GM12865 (cell line): ENCODE measurements at regions not wholly inside any gene's neighbourhood (a gene's known extent, or its start where the extent isn't known, plus 50 kb on each side); places are given as distances from the start of the nearest gene placed in this dataset.

ENCODE experiments used
- DNase-seq: peaks from one replicate; pipeline ENCODE4 v3.0.0; 2010; ENCODE audit warnings: low read depth
- H3K4me3 ChIP-seq: 2 replicates; pipeline ENCODE4 v1.5.1; 2011; ENCODE audit warnings: mild to moderate bottlenecking, low read depth, low read length, control low read depth
- CTCF ChIP-seq: IDR thresholded peaks from 2 replicates; pipeline ENCODE4 v1.5.1; 2011; ENCODE audit warnings: low read length, control low read depth, low read depth, inconsistent platforms; ENCODE audit not compliant: insufficient read depth; ENCODE audit errors: missing control alignments

- no peak overlapping the region for H3K4me3 ChIP-seq
- no peak for DNase-seq
- no peak for TF ChIP-seq CTCF
These were observed 199.8 kb downstream of the SEC16B start for GRCh38 chr1:177770096-177770495.

DNA sequence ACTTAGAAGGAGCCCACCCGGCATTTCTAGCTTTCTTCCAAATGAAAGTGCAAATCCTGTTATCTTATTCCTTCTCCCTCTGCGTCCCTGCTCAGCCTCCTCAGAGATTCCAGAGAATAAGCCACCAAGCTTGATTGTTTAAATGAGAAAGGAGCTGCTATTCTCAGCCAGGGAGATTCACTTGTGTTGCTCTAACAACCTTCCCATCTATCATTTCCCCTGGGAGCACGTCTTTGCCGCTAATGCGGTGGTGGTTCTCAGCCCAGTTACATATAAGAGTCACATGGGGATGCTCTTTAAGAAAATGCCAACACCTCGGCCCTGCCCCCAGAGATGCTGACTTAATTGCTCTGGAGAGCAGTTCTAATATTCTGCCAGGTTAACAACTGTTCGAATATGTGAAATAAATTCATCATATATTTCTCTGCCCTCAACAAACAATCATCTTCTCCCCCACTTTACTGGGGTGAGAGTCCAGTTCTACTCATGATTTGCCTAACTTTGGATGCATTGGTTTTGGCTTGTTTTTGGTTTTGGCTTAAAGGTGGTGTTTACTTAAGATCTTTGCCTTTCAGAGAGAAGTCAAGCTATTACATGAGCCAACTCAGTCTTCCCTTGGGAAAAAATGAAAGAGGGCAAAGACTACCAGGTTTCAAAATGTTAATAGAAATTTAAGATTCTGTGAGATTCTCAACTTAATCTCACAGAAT, 213.9 kb downstream of the SEC16B start:
- no peak for TF ChIP-seq CTCF
- no peak for DNase-seq

DNA sequence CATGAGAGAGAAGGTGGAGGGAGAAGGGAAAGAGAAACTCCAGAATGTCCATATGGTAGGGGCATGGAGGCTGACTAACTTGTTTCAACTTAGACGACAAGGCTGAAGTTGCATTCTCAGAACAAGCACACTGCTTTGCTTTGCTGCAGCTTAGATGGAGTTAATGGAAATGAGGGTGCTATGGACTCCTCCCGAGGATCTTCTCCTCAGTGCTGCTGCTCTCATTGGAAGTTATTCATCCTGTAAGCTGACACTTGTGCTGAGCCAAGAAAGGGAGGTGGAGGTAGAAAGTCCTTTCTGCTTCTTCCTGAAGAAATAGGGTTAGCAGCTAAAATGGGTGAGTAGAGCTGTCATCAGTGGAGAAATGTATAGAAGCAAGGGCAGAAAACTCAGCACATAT, 215.3 kb downstream of the SEC16B start:
- DNase-seq: no peak
- no peak overlapping the region for H3K4me3 ChIP-seq
- no peak for TF ChIP-seq CTCF

More for the DNA sequence above, 213.9 kb downstream of the SEC16B start:
- H3K4me3 ChIP-seq: no peak overlapping the region

DNA sequence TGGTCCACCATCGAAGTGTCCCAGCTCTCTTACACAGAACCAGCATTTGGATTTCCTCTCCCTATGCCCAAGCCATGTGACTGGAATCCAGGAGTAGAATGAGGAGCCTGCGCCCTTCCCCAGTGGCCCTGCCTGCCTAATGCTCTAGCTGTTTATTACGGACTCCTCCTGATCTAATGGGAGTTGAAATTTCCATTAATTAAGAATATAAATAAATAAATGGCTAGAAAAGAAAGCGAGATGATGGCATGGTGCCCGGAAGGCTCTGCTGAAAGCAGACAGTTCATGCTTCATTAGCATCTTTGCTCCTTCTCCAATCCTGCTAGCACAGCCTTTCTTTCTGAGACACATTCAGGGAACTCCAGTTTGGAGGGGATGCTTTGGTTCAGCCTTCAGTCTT, 216.2 kb downstream of the SEC16B start:
- TF ChIP-seq CTCF: no peak
- DNase-seq: no peak
- no peak overlapping the region for H3K4me3 ChIP-seq

GRCh38 chr1:177748080-177748801, 221.6 kb downstream of the SEC16B start:
- TF ChIP-seq CTCF: no peak
- H3K4me3 ChIP-seq: no peak overlapping the region
- peak; percentile 5 for DNase-seq

- H3K4me3 ChIP-seq: no peak overlapping the region
- no peak for DNase-seq
- no peak for TF ChIP-seq CTCF
These were observed 223.7 kb downstream of the SEC16B start for GRCh38 chr1:177746155-177746554.

DNA sequence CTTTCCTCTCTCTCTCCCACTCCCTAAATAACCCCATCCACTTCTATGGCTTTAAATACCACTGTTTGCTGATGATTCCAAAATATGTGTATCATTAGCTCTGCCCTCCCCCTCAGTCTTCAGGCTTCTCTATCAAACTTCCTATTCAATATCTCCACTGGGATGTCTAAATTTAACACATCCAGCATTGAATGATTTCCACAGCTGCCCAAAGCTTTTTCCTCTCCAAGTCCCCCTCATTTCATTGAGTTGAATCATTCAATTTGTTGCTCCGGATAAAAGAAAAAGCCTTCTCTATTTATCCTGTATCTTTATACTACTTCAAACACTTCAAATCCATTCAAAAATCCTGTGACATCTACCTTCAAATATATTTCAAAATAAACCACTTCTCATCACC, 225.0 kb downstream of the SEC16B start:
- no peak for TF ChIP-seq CTCF
- no peak for DNase-seq
- no peak overlapping the region for H3K4me3 ChIP-seq
